ENCODE measurements at regions not wholly inside any gene's neighbourhood (a gene's known extent, or its start where the extent isn't known, plus 50 kb on each side); places are given as distances from the start of the nearest gene placed in this dataset.

DNA sequence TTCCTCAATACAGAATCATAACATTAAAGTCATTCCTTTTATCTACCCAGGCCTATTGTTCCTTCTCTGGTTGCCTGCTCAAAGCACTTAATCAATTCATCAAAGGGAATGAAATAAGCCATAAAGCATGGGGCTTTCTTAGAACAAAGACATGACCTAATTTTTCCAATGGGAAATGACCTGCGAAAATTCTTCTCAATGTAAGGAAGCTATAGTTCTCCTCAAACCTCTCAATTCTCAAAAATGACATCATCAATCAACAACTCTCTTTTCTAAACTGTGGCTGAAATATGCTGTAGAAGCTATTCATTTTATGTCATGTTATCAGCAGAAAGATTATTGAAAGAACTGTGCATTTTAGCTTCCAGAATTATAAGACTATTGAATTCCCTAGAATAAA, 116.0 kb upstream of the PTPRR start:
- TF ChIP-seq, protein P1, sequence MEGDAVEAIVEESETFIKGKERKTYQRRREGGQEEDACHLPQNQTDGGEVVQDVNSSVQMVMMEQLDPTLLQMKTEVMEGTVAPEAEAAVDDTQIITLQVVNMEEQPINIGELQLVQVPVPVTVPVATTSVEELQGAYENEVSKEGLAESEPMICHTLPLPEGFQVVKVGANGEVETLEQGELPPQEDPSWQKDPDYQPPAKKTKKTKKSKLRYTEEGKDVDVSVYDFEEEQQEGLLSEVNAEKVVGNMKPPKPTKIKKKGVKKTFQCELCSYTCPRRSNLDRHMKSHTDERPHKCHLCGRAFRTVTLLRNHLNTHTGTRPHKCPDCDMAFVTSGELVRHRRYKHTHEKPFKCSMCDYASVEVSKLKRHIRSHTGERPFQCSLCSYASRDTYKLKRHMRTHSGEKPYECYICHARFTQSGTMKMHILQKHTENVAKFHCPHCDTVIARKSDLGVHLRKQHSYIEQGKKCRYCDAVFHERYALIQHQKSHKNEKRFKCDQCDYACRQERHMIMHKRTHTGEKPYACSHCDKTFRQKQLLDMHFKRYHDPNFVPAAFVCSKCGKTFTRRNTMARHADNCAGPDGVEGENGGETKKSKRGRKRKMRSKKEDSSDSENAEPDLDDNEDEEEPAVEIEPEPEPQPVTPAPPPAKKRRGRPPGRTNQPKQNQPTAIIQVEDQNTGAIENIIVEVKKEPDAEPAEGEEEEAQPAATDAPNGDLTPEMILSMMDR (IDR thresholded peaks at IDR 0.05) = no peak
- TF ChIP-seq POLR2A (IDR thresholded peaks at IDR 0.05) = no peak
- TF ChIP-seq POLR2AphosphoS5 (IDR thresholded peaks at IDR 0.05) = no peak
- TF ChIP-seq EP300 (IDR thresholded peaks at IDR 0.05) = no peak
